ENCODE measurements at regions not wholly inside any gene's neighbourhood (a gene's known extent, or its start where the extent isn't known, plus 50 kb on each side); places are given as distances from the start of the nearest gene placed in this dataset.

- Histone ChIP-seq H3K36me3 (ENCODE audit: control insufficient read depth in 5 of 5, insufficient read depth in 5 of 5, low read length in 5 of 5) (no peaks in the 10 kb centered on the region), H3K4me3 (ENCODE audit: low read depth in 1 of 5, low read length in 5 of 5) (no peak overlapping the region), H3K4me1 (ENCODE audit: control insufficient read depth in 5 of 5, insufficient read depth in 5 of 5, low read length in 5 of 5) (peaks cover 0 to 10% (median 8%) of the 10 kb centered on the region in 5 donors), H3K27ac (ENCODE audit: low read depth, low read length) (no peak overlapping the region), H3K9ac (ENCODE audit: low read length in 5 of 5) (no peak overlapping the region), H3K9me3 (ENCODE audit: control insufficient read depth in 5 of 5, low read length in 5 of 5) (peaks cover 0 to under 1% (median 0%) of the 10 kb centered on the region in 5 donors), H3K27me3 (ENCODE audit: control insufficient read depth in 5 of 5, insufficient read depth in 4 of 5, low read length in 5 of 5) (peaks cover 0 to 47% (median 38%) of the 10 kb centered on the region in 5 donors)
Measured at GRCh38 chr10:71049994-71050393, 161.6 kb upstream of the PCBD1 start.

- H3K36me3 ChIP-seq (ENCODE audit: control insufficient read depth in 5 of 5, insufficient read depth in 5 of 5, low read length in 5 of 5), result no peaks in the 10 kb centered on the region
- peaks cover 0 to 3% (median 2%) of the 10 kb centered on the region in 5 donors for H3K9me3 ChIP-seq (ENCODE audit: control insufficient read depth in 5 of 5, low read length in 5 of 5)
- peaks cover 0 to 46% (median 33%) of the 10 kb centered on the region in 5 donors for H3K27me3 ChIP-seq (ENCODE audit: control insufficient read depth in 5 of 5, insufficient read depth in 4 of 5, low read length in 5 of 5)
- H3K27ac ChIP-seq (ENCODE audit: low read depth, low read length), result no peak overlapping the region
- H3K4me1 ChIP-seq (ENCODE audit: control insufficient read depth in 5 of 5, insufficient read depth in 5 of 5, low read length in 5 of 5), result peaks cover 0 to 8% (median 6%) of the 10 kb centered on the region in 5 donors
- no peak overlapping the region for H3K4me3 ChIP-seq (ENCODE audit: low read depth in 1 of 5, low read length in 5 of 5)
- H3K9ac ChIP-seq (ENCODE audit: low read length in 5 of 5), result no peak overlapping the region
Measured at GRCh38 chr10:71052076-71052660, 160.2 kb upstream of the UNC5B start.

GRCh38 chr10:71052708-71053107 lies 159.7 kb upstream of the UNC5B start:
- H3K27ac ChIP-seq (ENCODE audit: low read depth, low read length), result no peak overlapping the region
- no peaks in the 10 kb centered on the region for H3K36me3 ChIP-seq (ENCODE audit: control insufficient read depth in 5 of 5, insufficient read depth in 5 of 5, low read length in 5 of 5)
- H3K4me3 ChIP-seq (ENCODE audit: low read depth in 1 of 5, low read length in 5 of 5), result no peak overlapping the region
- peaks cover 0 to 46% (median 33%) of the 10 kb centered on the region in 5 donors for H3K27me3 ChIP-seq (ENCODE audit: control insufficient read depth in 5 of 5, insufficient read depth in 4 of 5, low read length in 5 of 5)
- H3K9ac ChIP-seq (ENCODE audit: low read length in 5 of 5), result no peak overlapping the region
- peaks cover 0 to 8% (median 6%) of the 10 kb centered on the region in 5 donors for H3K4me1 ChIP-seq (ENCODE audit: control insufficient read depth in 5 of 5, insufficient read depth in 5 of 5, low read length in 5 of 5)
- H3K9me3 ChIP-seq (ENCODE audit: control insufficient read depth in 5 of 5, low read length in 5 of 5), result peaks cover 0 to 3% (median 2%) of the 10 kb centered on the region in 5 donors

- no peak overlapping the region for H3K9ac ChIP-seq (ENCODE audit: low read length in 5 of 5)
- H3K4me3 ChIP-seq (ENCODE audit: low read depth in 1 of 5, low read length in 5 of 5), result no peak overlapping the region
- H3K27ac ChIP-seq (ENCODE audit: low read depth, low read length), result no peak overlapping the region
- peaks cover 0 to 8% (median 6%) of the 10 kb centered on the region in 5 donors for H3K4me1 ChIP-seq (ENCODE audit: control insufficient read depth in 5 of 5, insufficient read depth in 5 of 5, low read length in 5 of 5)
- H3K27me3 ChIP-seq (ENCODE audit: control insufficient read depth in 5 of 5, insufficient read depth in 4 of 5, low read length in 5 of 5), result peaks cover 0 to 46% (median 33%) of the 10 kb centered on the region in 5 donors
- H3K36me3 ChIP-seq (ENCODE audit: control insufficient read depth in 5 of 5, insufficient read depth in 5 of 5, low read length in 5 of 5), result no peaks in the 10 kb centered on the region
- H3K9me3 ChIP-seq (ENCODE audit: control insufficient read depth in 5 of 5, low read length in 5 of 5), result peaks cover 0 to 3% (median 2%) of the 10 kb centered on the region in 5 donors
Measured at GRCh38 chr10:71053169-71053895, 159.0 kb upstream of the UNC5B start.

GRCh38 chr10:71058308-71058707 lies 154.1 kb upstream of the UNC5B start:
- H3K27me3 ChIP-seq (ENCODE audit: control insufficient read depth in 5 of 5, insufficient read depth in 4 of 5, low read length in 5 of 5), result peaks cover 0 to 14% (median 0%) of the 10 kb centered on the region in 5 donors
- H3K36me3 ChIP-seq (ENCODE audit: control insufficient read depth in 5 of 5, insufficient read depth in 5 of 5, low read length in 5 of 5), result no peaks in the 10 kb centered on the region
- H3K9me3 ChIP-seq (ENCODE audit: control insufficient read depth in 5 of 5, low read length in 5 of 5), result peaks cover 0 to 3% (median 2%) of the 10 kb centered on the region in 5 donors
- peaks cover 2 to 24% (median 18%) of the 10 kb centered on the region in 5 donors for H3K4me1 ChIP-seq (ENCODE audit: control insufficient read depth in 5 of 5, insufficient read depth in 5 of 5, low read length in 5 of 5)
- no peak overlapping the region for H3K4me3 ChIP-seq (ENCODE audit: low read depth in 1 of 5, low read length in 5 of 5)
- H3K27ac ChIP-seq (ENCODE audit: low read depth, low read length), result no peak overlapping the region
- no peak overlapping the region for H3K9ac ChIP-seq (ENCODE audit: low read length in 5 of 5)

GRCh38 chr10:71059054-71059818 lies 153.1 kb upstream of the UNC5B start:
- Histone ChIP-seq H3K9ac (ENCODE audit: low read length in 5 of 5) (peak overlapping the region in 1 of 5 donors; percentile 25), H3K4me3 (ENCODE audit: low read depth in 1 of 5, low read length in 5 of 5) (peak overlapping the region in 1 of 5 donors; percentile 7), H3K27me3 (ENCODE audit: control insufficient read depth in 5 of 5, insufficient read depth in 4 of 5, low read length in 5 of 5) (peaks cover 0 to 12% (median 2%) of the 10 kb centered on the region in 5 donors), H3K9me3 (ENCODE audit: control insufficient read depth in 5 of 5, low read length in 5 of 5) (peaks cover 0 to 3% (median 2%) of the 10 kb centered on the region in 5 donors), H3K27ac (ENCODE audit: low read depth, low read length) (no peak overlapping the region), H3K4me1 (ENCODE audit: control insufficient read depth in 5 of 5, insufficient read depth in 5 of 5, low read length in 5 of 5) (peaks cover 2 to 24% (median 18%) of the 10 kb centered on the region in 5 donors), H3K36me3 (ENCODE audit: control insufficient read depth in 5 of 5, insufficient read depth in 5 of 5, low read length in 5 of 5) (no peaks in the 10 kb centered on the region)

GRCh38 chr10:71059943-71060342 lies 152.4 kb upstream of the UNC5B start:
- Histone ChIP-seq H3K9ac (ENCODE audit: low read length in 5 of 5) (no peak overlapping the region), H3K4me1 (ENCODE audit: control insufficient read depth in 5 of 5, insufficient read depth in 5 of 5, low read length in 5 of 5) (peaks cover 2 to 24% (median 18%) of the 10 kb centered on the region in 5 donors), H3K4me3 (ENCODE audit: low read depth in 1 of 5, low read length in 5 of 5) (no peak overlapping the region), H3K36me3 (ENCODE audit: control insufficient read depth in 5 of 5, insufficient read depth in 5 of 5, low read length in 5 of 5) (no peaks in the 10 kb centered on the region), H3K27ac (ENCODE audit: low read depth, low read length) (no peak overlapping the region), H3K9me3 (ENCODE audit: control insufficient read depth in 5 of 5, low read length in 5 of 5) (peaks cover 0 to 3% (median 2%) of the 10 kb centered on the region in 5 donors), H3K27me3 (ENCODE audit: control insufficient read depth in 5 of 5, insufficient read depth in 4 of 5, low read length in 5 of 5) (peaks cover 0 to 15% (median 4%) of the 10 kb centered on the region in 5 donors)

- Histone ChIP-seq H3K9ac (ENCODE audit: low read length in 5 of 5) (no peak overlapping the region), H3K4me3 (ENCODE audit: low read depth in 1 of 5, low read length in 5 of 5) (no peak overlapping the region), H3K4me1 (ENCODE audit: control insufficient read depth in 5 of 5, insufficient read depth in 5 of 5, low read length in 5 of 5) (peaks cover 2 to 24% (median 18%) of the 10 kb centered on the region in 5 donors), H3K27me3 (ENCODE audit: control insufficient read depth in 5 of 5, insufficient read depth in 4 of 5, low read length in 5 of 5) (peaks cover 0 to 12% (median 4%) of the 10 kb centered on the region in 5 donors), H3K27ac (ENCODE audit: low read depth, low read length) (no peak overlapping the region), H3K9me3 (ENCODE audit: control insufficient read depth in 5 of 5, low read length in 5 of 5) (no peaks in the 10 kb centered on the region), H3K36me3 (ENCODE audit: control insufficient read depth in 5 of 5, insufficient read depth in 5 of 5, low read length in 5 of 5) (no peaks in the 10 kb centered on the region)
Measured at GRCh38 chr10:71060476-71061426, 151.6 kb upstream of the UNC5B start.

- Histone ChIP-seq H3K9ac (ENCODE audit: low read length in 5 of 5) (no peak overlapping the region), H3K27me3 (ENCODE audit: control insufficient read depth in 5 of 5, insufficient read depth in 4 of 5, low read length in 5 of 5) (peaks cover 0 to 12% (median 4%) of the 10 kb centered on the region in 5 donors), H3K36me3 (ENCODE audit: control insufficient read depth in 5 of 5, insufficient read depth in 5 of 5, low read length in 5 of 5) (no peaks in the 10 kb centered on the region), H3K4me3 (ENCODE audit: low read depth in 1 of 5, low read length in 5 of 5) (no peak overlapping the region), H3K4me1 (ENCODE audit: control insufficient read depth in 5 of 5, insufficient read depth in 5 of 5, low read length in 5 of 5) (peaks cover 2 to 24% (median 18%) of the 10 kb centered on the region in 5 donors), H3K9me3 (ENCODE audit: control insufficient read depth in 5 of 5, low read length in 5 of 5) (no peaks in the 10 kb centered on the region), H3K27ac (ENCODE audit: low read depth, low read length) (no peak overlapping the region)
Measured at GRCh38 chr10:71061472-71061871, 150.9 kb upstream of the UNC5B start.
